ENCODE measurements at regions not wholly inside any gene's neighbourhood (a gene's known extent, or its start where the extent isn't known, plus 50 kb on each side); places are given as distances from the start of the nearest gene placed in this dataset.

GRCh38 chr12:14211947-14212387 lies 153.5 kb upstream of the ATF7IP start:
- TF ChIP-seq CTCF (conservative IDR thresholded peaks at IDR 0.05; ENCODE audit: low read depth, low read length) (no peak), EZH2 (IDR thresholded peaks at IDR 0.05; ENCODE audit: borderline replicate concordance, low read depth, low read length, poor library complexity, severe bottlenecking) (no peak)

Measured in A673 (cell line).